HEK293T (cell line): ENCODE measurements at regions not wholly inside any gene's neighbourhood (a gene's known extent, or its start where the extent isn't known, plus 50 kb on each side); places are given as distances from the start of the nearest gene placed in this dataset.

Experiments
- BHLHE40 ChIP-seq: fragments of 450-650 bp; IDR thresholded peaks from 2 replicates; pipeline ENCODE4 v1.6.1; 2016; ENCODE audit warnings: mild to moderate bottlenecking, moderate library complexity, borderline replicate concordance
- CTBP1 ChIP-seq: fragments of 450-650 bp; IDR thresholded peaks from 2 replicates; pipeline ENCODE4 v1.6.1; 2016; ENCODE audit warnings: borderline replicate concordance
- FOXK2 ChIP-seq: fragments of 450-650 bp; IDR thresholded peaks from 2 replicates; pipeline ENCODE4 v1.6.1; 2016; ENCODE audit warnings: mild to moderate bottlenecking
- SP1 ChIP-seq: fragments of 450-650 bp; IDR thresholded peaks from 2 replicates; pipeline ENCODE4 v1.6.1; 2017
- TARDBP ChIP-seq: fragments of 450-650 bp; IDR thresholded peaks from 2 replicates; pipeline ENCODE4 v1.6.1; 2016
- ZNF384 ChIP-seq: fragments of 450-650 bp; IDR thresholded peaks from 2 replicates; pipeline ENCODE4 v1.6.1; 2016

GRCh38 chr5:93894601-93895354, 153.4 kb upstream of the POU5F2 start:
- TF ChIP-seq SP1: no peak
- no peak for TF ChIP-seq BHLHE40
- no peak for TF ChIP-seq ZNF384
- no peak for TF ChIP-seq CTBP1
- no peak for TF ChIP-seq FOXK2
- no peak for TF ChIP-seq TARDBP
